ENCODE measurements at regions not wholly inside any gene's neighbourhood (a gene's known extent, or its start where the extent isn't known, plus 50 kb on each side); places are given as distances from the start of the nearest gene placed in this dataset.

GRCh38 chr12:4843907-4844306 is 65.8 kb upstream of the KCNA1 start:
- no peak for FAIRE-seq
- no peak for TF ChIP-seq CTCF (IDR thresholded peaks at IDR 0.05; ENCODE audit: insufficient read depth, low read length, severe bottlenecking)
- Histone ChIP-seq H3K27me3 (ENCODE audit: control insufficient read depth, insufficient read depth, low read length) (no peaks in the 10 kb centered on the region), H3K36me3 (ENCODE audit: control insufficient read depth, insufficient read depth, low read length) (no peaks in the 10 kb centered on the region), H3K4me3 (ENCODE audit: low read depth, low read length) (no peak overlapping the region)
- DNase-seq (ENCODE audit: low read depth), result no peak

GRCh38 chr12:4847713-4848112 is 62.0 kb upstream of the KCNA1 start:
- Histone ChIP-seq H3K27me3 (ENCODE audit: control insufficient read depth, insufficient read depth, low read length) (no peaks in the 10 kb centered on the region), H3K36me3 (ENCODE audit: control insufficient read depth, insufficient read depth, low read length) (no peaks in the 10 kb centered on the region), H3K4me3 (ENCODE audit: low read depth, low read length) (no peak overlapping the region)
- FAIRE-seq, result no peak
- TF ChIP-seq CTCF (IDR thresholded peaks at IDR 0.05; ENCODE audit: insufficient read depth, low read length, severe bottlenecking), result no peak
- no peak for DNase-seq (ENCODE audit: low read depth)

GRCh38 chr12:4849115-4849541 is 60.6 kb upstream of the KCNA1 start:
- DNase-seq (ENCODE audit: low read depth) (peak; percentile 25), FAIRE-seq (no peak)
- H3K27me3 ChIP-seq (ENCODE audit: control insufficient read depth, insufficient read depth, low read length), result no peaks in the 10 kb centered on the region
- no peaks in the 10 kb centered on the region for H3K36me3 ChIP-seq (ENCODE audit: control insufficient read depth, insufficient read depth, low read length)
- no peak overlapping the region for H3K4me3 ChIP-seq (ENCODE audit: low read depth, low read length)
- TF ChIP-seq CTCF (IDR thresholded peaks at IDR 0.05; ENCODE audit: insufficient read depth, low read length, severe bottlenecking), result peak; percentile 58

GRCh38 chr12:4849795-4850345 is 59.8 kb upstream of the KCNA1 start:
- no peak for DNase-seq (ENCODE audit: low read depth)
- TF ChIP-seq CTCF (IDR thresholded peaks at IDR 0.05; ENCODE audit: insufficient read depth, low read length, severe bottlenecking), result no peak
- no peak overlapping the region for H3K4me3 ChIP-seq (ENCODE audit: low read depth, low read length)
- no peak for FAIRE-seq
- H3K27me3 ChIP-seq (ENCODE audit: control insufficient read depth, insufficient read depth, low read length), result no peaks in the 10 kb centered on the region
- no peaks in the 10 kb centered on the region for H3K36me3 ChIP-seq (ENCODE audit: control insufficient read depth, insufficient read depth, low read length)

- no peaks in the 10 kb centered on the region for H3K36me3 ChIP-seq (ENCODE audit: control insufficient read depth, insufficient read depth, low read length)
- TF ChIP-seq CTCF (IDR thresholded peaks at IDR 0.05; ENCODE audit: insufficient read depth, low read length, severe bottlenecking), result no peak
- no peaks in the 10 kb centered on the region for H3K27me3 ChIP-seq (ENCODE audit: control insufficient read depth, insufficient read depth, low read length)
- FAIRE-seq, result no peak
- H3K4me3 ChIP-seq (ENCODE audit: low read depth, low read length), result no peak overlapping the region
- no peak for DNase-seq (ENCODE audit: low read depth)
Measured at GRCh38 chr12:4850857-4851380, 58.8 kb upstream of the KCNA1 start.

- FAIRE-seq, result no peak
Measured at GRCh38 chr12:4852308-4852707, 57.4 kb upstream of the KCNA1 start.

More at GRCh38 chr12:4852308-4852707, 57.4 kb upstream of the KCNA1 start:
- Histone ChIP-seq H3K4me3 (ENCODE audit: low read depth, low read length) (no peak overlapping the region), H3K36me3 (ENCODE audit: control insufficient read depth, insufficient read depth, low read length) (no peaks in the 10 kb centered on the region), H3K27me3 (ENCODE audit: control insufficient read depth, insufficient read depth, low read length) (no peaks in the 10 kb centered on the region)
- no peak for DNase-seq (ENCODE audit: low read depth)
- no peak for TF ChIP-seq CTCF (IDR thresholded peaks at IDR 0.05; ENCODE audit: insufficient read depth, low read length, severe bottlenecking)

Data from bronchial epithelial cell (primary cell).